ENCODE measurements at regions not wholly inside any gene's neighbourhood (a gene's known extent, or its start where the extent isn't known, plus 50 kb on each side); places are given as distances from the start of the nearest gene placed in this dataset.

DNA sequence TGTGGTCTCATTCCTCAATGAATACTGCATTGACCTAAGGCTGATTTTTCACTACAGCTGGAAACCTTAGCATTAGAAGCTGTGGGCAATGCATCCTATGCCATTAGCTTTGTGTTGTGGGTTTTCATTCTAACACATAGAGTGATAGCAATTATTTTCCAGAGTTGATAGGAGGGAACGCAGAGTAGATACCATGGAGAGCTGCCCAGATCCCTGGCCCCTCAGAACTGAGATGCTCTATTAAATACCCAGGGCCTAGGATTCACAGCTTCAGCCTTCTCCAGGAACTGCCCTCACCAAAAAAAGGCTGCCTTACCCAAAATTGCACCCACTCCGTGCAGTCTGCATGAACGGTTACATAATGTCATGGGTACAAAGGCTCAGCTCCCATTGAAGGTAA, 444.4 kb downstream of the SUCLA2 start:
- H4K20me1 ChIP-seq (ENCODE audit: insufficient read depth): no peaks in the 10 kb centered on the region
- H3K27ac ChIP-seq: no peak overlapping the region
- in situ Hi-C loops (cut with MboI): no loop called here
- no peak overlapping the region for H3K9ac ChIP-seq
- no peak overlapping the region for H3K4me2 ChIP-seq (ENCODE audit: unreplicated experiment)
- no peaks in the 10 kb centered on the region for H3K9me2 ChIP-seq (ENCODE audit: insufficient read depth)
- no peaks in the 10 kb centered on the region for H3K27me3 ChIP-seq (replicated peaks; ENCODE audit: insufficient read depth)
- H3K4me3 ChIP-seq: no peak overlapping the region
- H2AFZ ChIP-seq: no peak overlapping the region
- no peaks in the 10 kb centered on the region for H3K36me3 ChIP-seq (ENCODE audit: low read depth)
- no peaks in the 10 kb centered on the region for H3K4me1 ChIP-seq (ENCODE audit: insufficient read depth)
- H3K9me3 ChIP-seq (ENCODE audit: low read depth): no peaks in the 10 kb centered on the region
- no peaks in the 10 kb centered on the region for H3F3A ChIP-seq (ENCODE audit: insufficient read depth)
- no peaks in the 10 kb centered on the region for H3K79me2 ChIP-seq (ENCODE audit: insufficient read depth)
- no peak for DNase-seq
- 86 to 90% methylated on average over 3 of the region's 3 CpGs for WGBS, 2 experiments (ENCODE audit: low coverage in 1 of 2, low lambda C conversion rate in 2 of 2, missing lambda C conversion rate in 2 of 2)
- TF ChIP-seq EZH2phosphoT487 (IDR thresholded peaks at IDR 0.05; ENCODE audit: insufficient read depth, low read depth) (no peak), EZH2 (IDR thresholded peaks at IDR 0.05; ENCODE audit: insufficient read depth, poor library complexity, severe bottlenecking) (no peak)

DNA sequence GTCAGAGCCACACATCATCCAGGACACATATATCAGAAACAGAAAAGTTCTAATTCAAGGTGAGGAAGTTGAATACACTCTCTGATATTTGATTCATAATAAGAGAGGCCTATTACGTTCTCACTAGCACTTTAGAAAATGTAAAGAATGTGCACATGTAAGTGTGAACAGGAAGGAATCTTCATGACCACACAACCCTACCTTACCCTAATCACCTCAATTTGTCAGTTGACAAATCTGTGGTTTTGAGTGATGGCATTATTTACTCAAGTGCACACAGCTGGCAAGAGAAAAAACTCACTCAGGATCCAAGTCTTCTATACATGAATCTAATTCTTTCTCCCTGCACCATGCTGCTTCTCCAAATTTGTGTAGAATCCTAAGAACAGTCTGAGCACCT, 445.8 kb downstream of the SUCLA2 start:
- H3K9me3 ChIP-seq (ENCODE audit: low read depth): no peaks in the 10 kb centered on the region
- 74 to 81% methylated on average over 1 of the region's 1 CpG for WGBS, 2 experiments (ENCODE audit: low coverage in 1 of 2, low lambda C conversion rate in 2 of 2, missing lambda C conversion rate in 2 of 2)
- H3K27me3 ChIP-seq (replicated peaks; ENCODE audit: insufficient read depth): no peaks in the 10 kb centered on the region
- no peaks in the 10 kb centered on the region for H3K79me2 ChIP-seq (ENCODE audit: insufficient read depth)
- H3K4me2 ChIP-seq (ENCODE audit: unreplicated experiment): no peak overlapping the region
- H4K20me1 ChIP-seq (ENCODE audit: insufficient read depth): no peaks in the 10 kb centered on the region
- in situ Hi-C loops (cut with MboI): no loop called here
- no peak overlapping the region for H2AFZ ChIP-seq
- DNase-seq: no peak
- no peak overlapping the region for H3K9ac ChIP-seq
- H3F3A ChIP-seq (ENCODE audit: insufficient read depth): no peaks in the 10 kb centered on the region
- no peak overlapping the region for H3K27ac ChIP-seq
- H3K4me1 ChIP-seq (ENCODE audit: insufficient read depth): no peaks in the 10 kb centered on the region
- TF ChIP-seq EZH2phosphoT487 (IDR thresholded peaks at IDR 0.05; ENCODE audit: insufficient read depth, low read depth) (no peak), EZH2 (IDR thresholded peaks at IDR 0.05; ENCODE audit: insufficient read depth, poor library complexity, severe bottlenecking) (no peak)
- H3K4me3 ChIP-seq: no peak overlapping the region
- H3K36me3 ChIP-seq (ENCODE audit: low read depth): no peaks in the 10 kb centered on the region
- no peaks in the 10 kb centered on the region for H3K9me2 ChIP-seq (ENCODE audit: insufficient read depth)

DNA sequence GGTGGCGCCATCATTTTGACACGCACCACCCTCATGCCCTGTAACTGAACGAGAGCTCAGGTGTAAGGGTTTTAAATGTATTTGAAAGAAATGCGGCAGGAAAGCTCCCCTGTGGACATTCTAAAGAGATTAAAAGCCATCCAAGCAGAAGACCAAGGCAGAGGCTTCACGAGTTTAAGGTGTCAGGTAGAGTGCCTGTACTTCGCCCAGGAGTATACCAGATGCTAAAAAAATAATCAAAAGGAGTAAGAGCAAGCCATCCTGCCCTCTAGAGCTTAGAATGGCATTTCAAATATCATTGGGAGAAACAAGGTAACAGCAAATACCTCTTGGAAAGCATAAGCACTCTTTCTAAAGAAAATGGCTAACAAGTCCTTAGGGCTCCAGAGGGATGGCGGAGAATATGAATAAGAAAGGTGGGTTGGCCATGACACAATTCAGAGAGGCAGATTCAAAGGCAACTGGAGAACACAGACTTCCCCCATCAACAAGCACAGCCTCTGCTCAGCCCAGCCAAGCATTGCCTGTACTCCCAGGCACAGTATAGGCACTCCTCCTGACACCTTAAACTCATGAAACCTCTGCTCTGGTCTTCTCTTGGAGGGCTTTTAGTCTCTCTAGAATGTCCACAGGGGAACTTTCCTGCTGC, 447.6 kb downstream of the SUCLA2 start:
- no peaks in the 10 kb centered on the region for H3K36me3 ChIP-seq (ENCODE audit: low read depth)
- H3K79me2 ChIP-seq (ENCODE audit: insufficient read depth): no peaks in the 10 kb centered on the region
- 75 to 78% methylated on average over 7 of the region's 7 CpGs for WGBS, 2 experiments (ENCODE audit: low coverage in 1 of 2, low lambda C conversion rate in 2 of 2, missing lambda C conversion rate in 2 of 2)
- no peaks in the 10 kb centered on the region for H3K9me2 ChIP-seq (ENCODE audit: insufficient read depth)
- H3K9ac ChIP-seq: no peak overlapping the region
- DNase-seq: no peak
- H3K4me2 ChIP-seq (ENCODE audit: unreplicated experiment): no peak overlapping the region
- no peaks in the 10 kb centered on the region for H3K4me1 ChIP-seq (ENCODE audit: insufficient read depth)
- in situ Hi-C loops (cut with MboI): no loop called here
- H3K4me3 ChIP-seq: no peak overlapping the region
- H3K27me3 ChIP-seq (replicated peaks; ENCODE audit: insufficient read depth): no peaks in the 10 kb centered on the region
- H4K20me1 ChIP-seq (ENCODE audit: insufficient read depth): no peaks in the 10 kb centered on the region
- H3K27ac ChIP-seq: no peak overlapping the region
- H2AFZ ChIP-seq: no peak overlapping the region
- no peaks in the 10 kb centered on the region for H3F3A ChIP-seq (ENCODE audit: insufficient read depth)
- H3K9me3 ChIP-seq (ENCODE audit: low read depth): no peaks in the 10 kb centered on the region
- TF ChIP-seq EZH2phosphoT487 (IDR thresholded peaks at IDR 0.05; ENCODE audit: insufficient read depth, low read depth) (no peak), EZH2 (IDR thresholded peaks at IDR 0.05; ENCODE audit: insufficient read depth, poor library complexity, severe bottlenecking) (no peak)

DNA sequence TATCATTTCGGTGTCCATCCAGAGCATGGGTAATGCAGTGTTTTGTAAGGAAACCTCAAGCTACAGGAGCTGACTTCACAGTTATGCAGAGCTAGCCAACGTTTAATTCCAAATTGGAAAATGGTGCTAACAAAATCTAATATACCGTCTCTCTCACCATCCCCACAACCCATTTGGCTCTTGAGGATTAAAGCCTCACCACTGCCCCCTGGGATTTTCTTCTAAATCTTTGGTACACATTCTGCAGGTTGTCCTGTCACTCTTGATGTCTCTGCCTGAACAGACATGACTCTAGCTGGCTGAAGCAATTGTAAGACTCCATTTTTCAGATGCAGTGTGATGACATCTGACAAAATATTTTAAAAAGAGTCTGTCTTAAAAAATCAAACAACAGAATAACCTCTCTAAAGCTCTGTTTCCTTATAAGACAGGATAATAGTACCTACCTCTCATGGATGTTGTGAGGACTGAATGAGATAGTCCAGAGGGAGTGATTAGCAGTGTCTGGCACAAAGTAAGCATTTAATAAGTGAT, 451.8 kb downstream of the SUCLA2 start:
- Histone ChIP-seq H3K4me1 (ENCODE audit: insufficient read depth) (no peaks in the 10 kb centered on the region), H3K4me3 (no peak overlapping the region), H3K9ac (no peak overlapping the region), H2AFZ (no peak overlapping the region), H3K27ac (no peak overlapping the region), H3K79me2 (ENCODE audit: insufficient read depth) (no peaks in the 10 kb centered on the region), H3F3A (ENCODE audit: insufficient read depth) (no peaks in the 10 kb centered on the region), H3K27me3 (replicated peaks; ENCODE audit: insufficient read depth) (0 out of 2 replicates have a peak, but pooled peaks cover under 1% of the 10 kb centered on the region), H3K9me2 (ENCODE audit: insufficient read depth) (no peaks in the 10 kb centered on the region), H3K36me3 (ENCODE audit: low read depth) (no peaks in the 10 kb centered on the region), H3K9me3 (ENCODE audit: low read depth) (no peaks in the 10 kb centered on the region), H3K4me2 (ENCODE audit: unreplicated experiment) (no peak overlapping the region), H4K20me1 (ENCODE audit: insufficient read depth) (no peaks in the 10 kb centered on the region)
- in situ Hi-C loops (cut with MboI): no loop called here
- TF ChIP-seq EZH2 (IDR thresholded peaks at IDR 0.05; ENCODE audit: insufficient read depth, poor library complexity, severe bottlenecking) (no peak), EZH2phosphoT487 (IDR thresholded peaks at IDR 0.05; ENCODE audit: insufficient read depth, low read depth) (no peak)
- WGBS, 2 experiments (ENCODE audit: low coverage in 1 of 2, low lambda C conversion rate in 2 of 2, missing lambda C conversion rate in 2 of 2): 47 to 50% methylated on average over 3 of the region's 3 CpGs
- peak; percentile 24 for DNase-seq
